Nephron progenitor cell (in vitro differentiated cells): ENCODE measurements at regions not wholly inside any gene's neighbourhood (a gene's known extent, or its start where the extent isn't known, plus 50 kb on each side); places are given as distances from the start of the nearest gene placed in this dataset.
"Not testable (repeated sequence)": the region's sequence is repeated elsewhere in the genome, so short reads cannot be mapped to it uniquely, and the experiment has no call there.

Experiments used
- DNase-seq: peaks from one replicate; pipeline ENCODE4 v3.0.0; 2021
- H3K27ac Mint-ChIP-seq: 2 replicates; pipeline ENCODE4 v1.8.0; 2021; ENCODE audit warnings: mild to moderate bottlenecking, moderate library complexity, mixed read lengths
- H3K27me3 Mint-ChIP-seq: 2 replicates; pipeline ENCODE4 v1.8.0; 2021; ENCODE audit warnings: mild to moderate bottlenecking, low read depth, mixed read lengths; ENCODE audit not compliant: poor library complexity
- H3K36me3 Mint-ChIP-seq: 2 replicates; pipeline ENCODE4 v1.8.0; 2021; ENCODE audit warnings: low read depth, mixed read lengths
- H3K4me1 Mint-ChIP-seq: 2 replicates; pipeline ENCODE4 v1.8.0; 2021; ENCODE audit warnings: mixed read lengths
- H3K4me3 Mint-ChIP-seq: 2 replicates; pipeline ENCODE4 v1.8.0; 2021; ENCODE audit warnings: mild to moderate bottlenecking, moderate library complexity, mixed read lengths
- H3K9me3 Mint-ChIP-seq: 2 replicates; pipeline ENCODE4 v1.8.0; 2021; ENCODE audit warnings: mild to moderate bottlenecking, moderate library complexity, mixed read lengths
- CTCF ChIP-seq: fragments of 200-600 bp; sonication (generic); IDR thresholded peaks from 2 replicates; pipeline ENCODE4 v1.5.0; 2021; ENCODE audit warnings: antibody characterized with exemption

- Mint-ChIP-seq H3K27ac (no peak overlapping the region), H3K9me3 (peaks cover 7% of the 10 kb centered on the region), H3K27me3 (peaks cover 4% of the 10 kb centered on the region), H3K4me1 (peaks cover 6% of the 10 kb centered on the region), H3K36me3 (no peaks in the 10 kb centered on the region), H3K4me3 (no peak overlapping the region)
- DNase-seq, result no peak
- TF ChIP-seq CTCF, result no peak
Measured at GRCh38 chr6:6870921-6871320, 236.8 kb upstream of the RREB1 start.

DNA sequence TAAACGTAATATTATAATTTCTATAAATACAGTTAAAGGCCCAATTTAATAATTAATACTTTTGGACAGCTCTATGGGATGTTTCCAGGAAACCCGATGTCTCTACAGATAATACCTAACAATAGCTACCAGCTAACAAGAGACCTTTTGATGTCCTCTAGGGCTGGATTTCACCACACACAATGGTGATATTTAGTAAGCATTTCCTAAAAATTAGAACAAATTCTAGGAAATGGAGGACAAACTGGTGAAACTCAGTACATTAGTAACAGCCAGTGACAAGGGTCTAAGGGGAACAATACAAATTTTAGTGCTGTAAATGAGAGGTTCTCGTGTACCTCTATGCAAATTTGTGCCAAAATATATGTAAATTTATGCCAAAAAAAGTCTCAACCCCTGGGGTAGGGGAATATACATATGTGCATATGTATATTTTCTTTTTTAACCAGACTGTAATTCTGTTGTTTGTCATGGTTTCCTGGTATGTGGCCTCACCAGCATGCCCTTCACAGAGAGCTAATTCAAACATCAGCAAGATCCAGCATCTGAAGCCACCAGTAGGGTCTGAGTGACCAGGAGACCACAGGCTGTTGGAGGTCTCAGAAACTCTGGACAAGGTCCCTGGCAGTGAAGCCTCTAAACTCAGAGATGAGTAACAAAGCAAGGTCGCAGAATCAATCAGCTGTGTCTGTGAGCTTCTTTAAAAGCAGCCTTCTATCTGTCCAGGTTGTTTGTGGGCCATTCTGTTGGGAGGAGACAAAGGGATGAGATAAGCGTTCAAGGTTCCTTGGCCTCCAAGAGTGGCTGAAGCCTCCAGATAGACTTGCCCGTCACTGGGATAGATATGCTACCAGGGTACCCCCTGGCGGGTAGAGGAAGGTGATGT, 235.1 kb upstream of the RREB1 start:
- peaks cover 6% of the 10 kb centered on the region for H3K4me1 Mint-ChIP-seq
- H3K27ac Mint-ChIP-seq, result peak overlapping the region; percentile 38
- TF ChIP-seq CTCF, result no peak
- H3K36me3 Mint-ChIP-seq, result no peaks in the 10 kb centered on the region
- no peaks in the 10 kb centered on the region for H3K27me3 Mint-ChIP-seq
- DNase-seq, result no peak
- H3K4me3 Mint-ChIP-seq, result no peak overlapping the region
- peaks cover 7% of the 10 kb centered on the region for H3K9me3 Mint-ChIP-seq

GRCh38 chr6:6873778-6874177, 234.0 kb upstream of the RREB1 start:
- Mint-ChIP-seq H3K9me3 (peaks cover 7% of the 10 kb centered on the region), H3K27ac (no peak overlapping the region), H3K4me3 (no peak overlapping the region), H3K27me3 (no peaks in the 10 kb centered on the region), H3K36me3 (no peaks in the 10 kb centered on the region), H3K4me1 (peaks cover 7% of the 10 kb centered on the region)
- no peak for TF ChIP-seq CTCF
- DNase-seq, result no peak

GRCh38 chr6:6875818-6876470, 231.8 kb upstream of the RREB1 start:
- no peak for TF ChIP-seq CTCF
- H3K27me3 Mint-ChIP-seq, result no peaks in the 10 kb centered on the region
- peaks cover 16% of the 10 kb centered on the region for H3K4me1 Mint-ChIP-seq
- H3K9me3 Mint-ChIP-seq, result no peaks in the 10 kb centered on the region
- no peak for DNase-seq
- H3K36me3 Mint-ChIP-seq, result no peaks in the 10 kb centered on the region
- H3K4me3 Mint-ChIP-seq, result no peak overlapping the region
- peak overlapping the region; percentile 16 for H3K27ac Mint-ChIP-seq

DNA sequence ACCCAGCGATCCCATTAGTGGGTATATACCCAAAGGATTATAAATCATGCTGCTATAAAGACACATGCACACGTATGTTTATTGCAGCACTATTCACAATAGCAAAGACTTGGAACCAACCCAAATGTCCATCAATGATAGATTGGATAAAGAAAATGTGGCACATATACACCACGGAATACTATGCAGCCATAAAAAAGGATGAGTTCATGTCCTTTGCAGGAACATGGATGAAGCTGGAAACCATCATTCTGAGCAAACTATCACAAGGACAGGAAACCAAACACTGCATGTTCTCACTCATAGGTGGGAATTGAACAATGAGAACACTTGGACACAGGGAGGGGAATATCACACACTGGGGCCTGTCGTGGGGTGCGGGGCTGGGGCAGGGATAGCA, 230.0 kb upstream of the RREB1 start:
- H3K4me1 Mint-ChIP-seq, result peaks cover 33% of the 10 kb centered on the region
- H3K27me3 Mint-ChIP-seq, DNase-seq, H3K27ac Mint-ChIP-seq, H3K4me3 Mint-ChIP-seq, H3K9me3 Mint-ChIP-seq, H3K36me3 Mint-ChIP-seq: not testable (repeated sequence)

DNA sequence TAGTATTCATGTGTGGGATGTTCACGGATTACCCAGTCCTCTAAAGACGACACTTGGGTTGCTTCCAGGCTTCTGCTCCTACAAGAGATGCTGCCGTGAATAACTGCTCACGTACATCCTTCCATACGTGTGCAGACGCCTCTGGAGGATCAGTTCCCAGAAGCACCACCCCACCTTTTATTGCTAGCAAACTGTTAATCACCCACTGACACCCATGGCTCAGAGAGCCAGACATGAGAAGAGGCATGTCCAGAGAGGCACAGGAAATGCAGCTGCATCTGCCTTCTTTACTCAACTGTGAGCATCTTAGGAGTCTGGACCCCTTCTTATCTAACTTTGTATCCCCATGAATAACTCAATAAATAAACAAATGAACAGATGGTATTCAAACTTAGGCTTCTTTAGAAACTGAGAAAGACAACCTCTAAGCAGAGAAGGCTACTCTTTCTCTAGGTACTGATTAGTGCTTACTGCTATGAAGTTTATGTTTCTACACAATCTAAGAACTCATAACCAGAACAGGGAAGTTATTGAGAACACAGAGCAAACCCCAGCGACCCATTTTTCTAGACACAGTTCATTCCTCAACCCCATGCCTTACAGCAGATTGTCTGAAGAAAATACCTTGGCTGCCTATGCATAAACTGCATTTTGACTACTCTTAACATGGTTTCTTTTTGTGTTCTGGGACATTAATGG, 228.7 kb upstream of the RREB1 start:
- Mint-ChIP-seq H3K27me3 (no peaks in the 10 kb centered on the region), H3K27ac (peak overlapping the region; percentile 12), H3K36me3 (no peaks in the 10 kb centered on the region), H3K4me1 (peaks cover 34% of the 10 kb centered on the region), H3K9me3 (no peaks in the 10 kb centered on the region), H3K4me3 (no peak overlapping the region)
- no peak for TF ChIP-seq CTCF
- DNase-seq, result no peak

DNA sequence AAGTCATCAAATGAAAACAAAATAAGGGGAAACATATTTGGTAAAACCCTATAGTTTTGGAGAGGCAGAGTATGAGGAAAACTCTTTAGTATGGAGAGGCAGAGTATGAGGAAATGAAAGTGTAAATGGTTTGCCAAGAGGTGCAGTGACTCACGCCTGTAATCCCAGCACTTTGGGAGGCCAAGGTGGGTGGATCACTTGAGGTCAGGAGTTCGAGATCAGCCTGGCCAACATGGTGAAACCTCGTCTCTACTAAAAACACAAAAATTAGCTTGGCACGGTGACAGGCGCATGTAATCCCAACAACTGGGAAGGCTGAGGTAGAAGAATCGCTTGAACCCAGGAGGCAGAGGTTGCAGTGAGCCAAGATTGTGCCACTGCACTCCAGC, 228.2 kb upstream of the RREB1 start:
- not testable (repeated sequence) for H3K27me3 Mint-ChIP-seq, H3K27ac Mint-ChIP-seq, H3K4me3 Mint-ChIP-seq, H3K36me3 Mint-ChIP-seq, H3K9me3 Mint-ChIP-seq, DNase-seq
- peaks cover 35% of the 10 kb centered on the region for H3K4me1 Mint-ChIP-seq
